BE2C (cell line): ENCODE measurements at regions not wholly inside any gene's neighbourhood (a gene's known extent, or its start where the extent isn't known, plus 50 kb on each side); places are given as distances from the start of the nearest gene placed in this dataset.

ENCODE experiments used
- DNase-seq: peaks from one replicate; pipeline ENCODE4 v3.0.0-alpha.2; 2020
- H3K27me3 ChIP-seq: fragments of 250-450 bp; sonication (Bioruptor Pico); 2 replicates; pipeline ENCODE4 v1.5.1; 2020; ENCODE audit warnings: mild to moderate bottlenecking
- H3K36me3 ChIP-seq: fragments of 250-450 bp; sonication (Bioruptor Pico); 2 replicates; pipeline ENCODE4 v1.5.1; 2020; ENCODE audit warnings: mild to moderate bottlenecking
- H3K4me1 ChIP-seq: fragments of 250-450 bp; sonication (Bioruptor Pico); 2 replicates; pipeline ENCODE4 v1.5.1; 2020
- H3K4me3 ChIP-seq: 2 replicates; pipeline ENCODE4 v1.5.1; 2011; ENCODE audit warnings: low read depth, low read length
- H3K9me3 ChIP-seq: fragments of 250-450 bp; sonication (Bioruptor Pico); 2 replicates; pipeline ENCODE4 v1.5.1; 2020
- TF ChIP-seq, protein P1 (sequence below): IDR thresholded peaks from 2 replicates; pipeline ENCODE4 v1.5.1; 2012; ENCODE audit warnings: mild to moderate bottlenecking, low read depth, low read length

DNA sequence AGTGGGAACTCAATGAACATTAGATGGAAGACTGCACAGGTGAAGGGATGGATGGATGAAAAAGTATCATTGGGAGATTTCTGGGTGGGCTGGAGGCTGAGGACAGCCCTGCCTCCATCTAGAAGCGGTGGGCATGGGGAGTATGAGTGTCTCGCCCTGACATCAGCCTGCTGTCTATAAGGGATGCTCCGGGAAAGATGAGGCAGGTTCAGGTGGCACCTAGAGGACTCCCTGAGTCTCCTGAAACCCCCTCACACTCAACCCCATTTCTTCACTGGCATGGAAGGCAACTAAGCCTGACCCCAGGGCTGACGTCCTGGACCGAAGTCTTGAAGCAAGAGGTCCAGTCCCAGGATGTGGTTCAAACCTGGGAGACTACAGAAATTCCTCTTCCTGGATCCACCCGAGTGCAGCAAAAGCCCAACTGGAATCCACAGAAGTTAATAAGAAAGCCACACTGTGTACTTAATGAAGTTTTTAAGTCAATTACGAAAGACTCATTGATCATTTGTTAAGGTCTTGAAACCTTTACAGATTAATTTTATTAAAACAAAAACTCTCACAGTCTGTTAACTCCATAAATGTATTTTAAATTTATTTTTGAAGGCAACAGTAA is 238.8 kb downstream of the EMX2 start:
- H3K9me3 ChIP-seq: no peaks in the 10 kb centered on the region
- TF ChIP-seq, protein P1, sequence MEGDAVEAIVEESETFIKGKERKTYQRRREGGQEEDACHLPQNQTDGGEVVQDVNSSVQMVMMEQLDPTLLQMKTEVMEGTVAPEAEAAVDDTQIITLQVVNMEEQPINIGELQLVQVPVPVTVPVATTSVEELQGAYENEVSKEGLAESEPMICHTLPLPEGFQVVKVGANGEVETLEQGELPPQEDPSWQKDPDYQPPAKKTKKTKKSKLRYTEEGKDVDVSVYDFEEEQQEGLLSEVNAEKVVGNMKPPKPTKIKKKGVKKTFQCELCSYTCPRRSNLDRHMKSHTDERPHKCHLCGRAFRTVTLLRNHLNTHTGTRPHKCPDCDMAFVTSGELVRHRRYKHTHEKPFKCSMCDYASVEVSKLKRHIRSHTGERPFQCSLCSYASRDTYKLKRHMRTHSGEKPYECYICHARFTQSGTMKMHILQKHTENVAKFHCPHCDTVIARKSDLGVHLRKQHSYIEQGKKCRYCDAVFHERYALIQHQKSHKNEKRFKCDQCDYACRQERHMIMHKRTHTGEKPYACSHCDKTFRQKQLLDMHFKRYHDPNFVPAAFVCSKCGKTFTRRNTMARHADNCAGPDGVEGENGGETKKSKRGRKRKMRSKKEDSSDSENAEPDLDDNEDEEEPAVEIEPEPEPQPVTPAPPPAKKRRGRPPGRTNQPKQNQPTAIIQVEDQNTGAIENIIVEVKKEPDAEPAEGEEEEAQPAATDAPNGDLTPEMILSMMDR: no peak

DNA sequence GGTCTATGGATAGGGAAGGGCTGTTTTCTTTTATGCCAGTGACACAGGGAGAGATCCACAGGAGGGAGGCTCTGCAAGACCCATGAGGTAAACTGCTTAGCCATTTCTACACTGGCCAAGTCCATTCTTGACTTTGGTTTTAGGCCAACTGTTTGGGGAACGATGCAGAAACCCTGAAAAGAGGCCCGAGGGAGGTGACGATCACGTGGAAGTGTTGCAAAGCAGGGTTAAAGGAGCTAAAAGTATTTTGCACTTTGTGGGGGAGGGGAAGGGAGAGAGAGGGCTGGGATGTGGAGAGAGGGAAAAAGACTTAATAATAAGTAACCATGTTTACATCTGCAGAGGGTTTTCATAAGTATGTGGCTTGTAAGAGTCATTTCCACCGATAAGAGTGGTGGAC is 239.7 kb downstream of the EMX2 start:
- H3K4me1 ChIP-seq: no peaks in the 10 kb centered on the region
- H3K4me3 ChIP-seq: no peak overlapping the region
- H3K9me3 ChIP-seq: no peaks in the 10 kb centered on the region
- H3K27me3 ChIP-seq: no peaks in the 10 kb centered on the region
- no peaks in the 10 kb centered on the region for H3K36me3 ChIP-seq
- TF ChIP-seq, protein P1: no peak
- DNase-seq: no peak

More for the DNA sequence above, 238.8 kb downstream of the EMX2 start:
- H3K36me3 ChIP-seq: no peaks in the 10 kb centered on the region
- H3K4me3 ChIP-seq: no peak overlapping the region
- DNase-seq: no peak
- H3K27me3 ChIP-seq: no peaks in the 10 kb centered on the region
- H3K4me1 ChIP-seq: no peaks in the 10 kb centered on the region

DNA sequence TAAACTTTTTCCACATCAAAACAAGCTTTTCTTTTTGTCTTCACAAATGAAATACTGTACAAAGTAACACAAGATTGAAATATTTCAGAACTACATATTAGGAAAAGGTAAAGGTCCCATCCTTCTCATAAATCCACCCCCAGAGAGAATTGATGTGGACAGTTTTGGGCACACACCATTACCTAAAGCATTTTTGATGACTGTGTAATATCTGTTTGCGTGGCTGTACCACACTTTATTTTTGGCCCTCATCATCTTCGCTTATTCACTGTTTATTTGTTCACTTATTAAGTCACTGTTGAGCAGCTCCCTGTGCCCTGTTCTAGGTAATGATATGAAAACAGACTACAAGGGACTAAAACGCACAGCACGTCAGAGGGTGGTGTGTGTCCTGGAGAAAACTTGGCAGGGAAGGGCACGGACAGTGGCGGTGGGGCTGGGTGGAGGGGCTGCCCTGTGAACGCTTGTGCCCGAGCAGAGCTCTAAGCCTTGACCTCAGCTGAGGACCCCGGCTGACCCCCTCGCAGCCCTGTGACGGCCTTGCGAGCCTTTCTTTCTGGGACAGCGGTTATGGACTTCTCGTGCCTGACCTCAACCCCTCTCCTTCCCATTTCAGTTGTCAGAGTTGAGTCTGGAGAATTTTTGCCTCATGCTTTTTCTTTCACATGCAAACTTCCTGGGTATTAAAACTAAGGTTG is 241.3 kb downstream of the EMX2 start:
- no peak for DNase-seq

DNA sequence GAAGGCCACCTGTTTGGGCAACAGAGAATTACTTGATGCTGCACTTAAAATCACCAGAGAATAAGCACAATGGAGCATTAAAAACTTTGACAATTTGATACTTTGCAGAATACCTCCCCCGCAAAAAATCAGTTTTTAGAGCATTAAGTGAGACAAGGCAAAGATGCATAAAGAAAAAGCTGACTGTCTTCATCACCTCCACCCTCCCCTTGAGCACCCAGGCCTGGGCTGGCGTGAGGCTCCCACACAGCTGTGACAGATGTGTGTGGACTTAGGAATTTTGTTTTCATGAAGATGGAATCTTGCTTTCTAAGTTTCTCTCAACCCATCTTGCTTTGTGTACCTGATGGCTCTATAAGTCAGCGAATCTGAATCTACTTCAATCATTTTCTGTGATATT is 242.2 kb downstream of the EMX2 start:
- Histone ChIP-seq H3K27me3 (0 out of 2 replicates have a peak, but pooled peaks cover 3% of the 10 kb centered on the region), H3K4me3 (no peak overlapping the region), H3K9me3 (no peaks in the 10 kb centered on the region), H3K4me1 (no peaks in the 10 kb centered on the region), H3K36me3 (no peaks in the 10 kb centered on the region)
- TF ChIP-seq, protein P1: no peak
- DNase-seq: no peak

More for the DNA sequence above, 241.3 kb downstream of the EMX2 start:
- Histone ChIP-seq H3K36me3 (no peaks in the 10 kb centered on the region), H3K4me3 (no peak overlapping the region), H3K9me3 (no peaks in the 10 kb centered on the region), H3K27me3 (no peaks in the 10 kb centered on the region), H3K4me1 (no peaks in the 10 kb centered on the region)
- TF ChIP-seq, protein P1: no peak

DNA sequence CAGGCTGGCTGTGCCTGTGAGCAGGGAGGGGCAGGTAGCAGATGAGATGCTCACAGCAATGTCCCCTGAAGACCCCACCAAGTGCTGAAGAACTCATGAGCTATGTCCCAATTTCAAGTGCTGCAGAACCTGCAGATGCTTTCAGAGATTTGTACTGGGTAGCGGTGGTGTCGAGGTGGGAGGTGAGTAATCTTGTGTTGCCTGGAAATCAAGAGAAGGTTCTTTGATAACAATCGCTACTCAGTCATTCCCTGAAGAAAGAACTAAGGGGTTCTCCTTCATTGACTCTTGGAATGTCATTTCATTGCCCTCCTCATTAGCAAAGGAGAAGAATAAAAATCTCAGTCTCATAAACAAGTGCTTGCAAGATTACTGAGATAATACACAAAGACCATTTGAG is 246.4 kb downstream of the EMX2 start:
- DNase-seq: no peak
- Histone ChIP-seq H3K4me1 (no peaks in the 10 kb centered on the region), H3K27me3 (0 out of 2 replicates have a peak, but pooled peaks cover 4% of the 10 kb centered on the region), H3K36me3 (no peaks in the 10 kb centered on the region), H3K9me3 (no peaks in the 10 kb centered on the region), H3K4me3 (no peak overlapping the region)
- TF ChIP-seq, protein P1: no peak

DNA sequence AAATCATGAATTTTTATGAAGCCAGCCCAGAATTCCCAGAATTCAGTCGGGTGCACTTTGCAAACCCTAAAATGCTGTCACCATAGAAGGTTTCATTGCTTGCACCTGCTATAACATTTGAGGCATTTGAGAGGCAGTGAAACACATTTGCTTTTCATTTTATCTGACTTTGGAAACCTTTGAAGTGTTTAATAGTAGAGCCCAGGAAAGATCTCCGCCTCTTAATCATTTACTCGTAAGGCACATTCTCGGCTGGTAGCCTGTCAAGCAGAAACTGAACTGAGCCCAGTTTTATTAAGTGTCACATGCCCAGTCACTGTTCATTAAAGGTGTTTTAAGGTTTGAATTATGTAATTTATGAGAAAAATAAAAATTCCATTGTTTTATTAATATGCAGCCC is 247.6 kb downstream of the EMX2 start:
- Histone ChIP-seq H3K9me3 (no peaks in the 10 kb centered on the region), H3K36me3 (no peaks in the 10 kb centered on the region), H3K27me3 (0 out of 2 replicates have a peak, but pooled peaks cover 4% of the 10 kb centered on the region), H3K4me1 (no peaks in the 10 kb centered on the region), H3K4me3 (no peak overlapping the region)
- DNase-seq: no peak
- TF ChIP-seq, protein P1: no peak
